Tibial artery (tissue), 4 donors: ENCODE measurements at regions not wholly inside any gene's neighbourhood (a gene's known extent, or its start where the extent isn't known, plus 50 kb on each side); places are given as distances from the start of the nearest gene placed in this dataset.

ENCODE experiments used
- DNase-seq, 2 donors: peaks; one replicate each; pipeline ENCODE4 v3.0.0-alpha.2; 2019
- H3K27ac ChIP-seq, 2 donors: fragments of 200-600 bp; sonication (generic) in 1 of 2; 1 replicate in 1 of 2; 2 replicates in 1 of 2; pipeline ENCODE4 v1.5.1; 2018 to 2019; ENCODE audit warnings: mild to moderate bottlenecking in 1 of 2
- H3K27me3 ChIP-seq, 2 donors: fragments of 200-600 bp; sonication (generic) in 1 of 2; one replicate each; pipeline versions ENCODE4 v1.5.1 to v1.6.0; 2016 to 2019
- H3K36me3 ChIP-seq, 3 donors: fragments of 200-600 bp; sonication (generic) in 2 of 3; one replicate each; pipeline ENCODE4 v1.5.1; 2016 to 2019; ENCODE audit warnings: mild to moderate bottlenecking in 2 of 3
- H3K4me1 ChIP-seq, 4 donors: fragments of 200-600 bp; sonication (generic) in 2 of 4; 1 replicate in 3 of 4; 2 replicates in 1 of 4; pipeline ENCODE4 v1.5.1; 2016 to 2019
- H3K4me3 ChIP-seq, 2 donors: fragments of 200-600 bp; sonication (generic) in 1 of 2; 1 replicate in 1 of 2; 2 replicates in 1 of 2; pipeline ENCODE4 v1.5.1; 2018 to 2019; ENCODE audit warnings: mild to moderate bottlenecking in 2 of 2
- H3K9me3 ChIP-seq, 3 donors: fragments of 200-600 bp; sonication (generic) in 1 of 3; one replicate each; pipeline ENCODE4 v1.5.1; 2016 to 2019
- intact Hi-C: fragments of 100-400 bp; cut with DNase I; formaldehyde crosslinking; loops from one replicate; pipeline ENCODE4 v1.15.0; 2023; ENCODE audit warnings: low total_unique reads
- TF ChIP-seq, protein P1 (sequence below), 2 experiments: fragments of 200-600 bp in 1 of 2; fragments of 450-650 bp in 1 of 2; IDR thresholded peaks; one replicate each; pipeline ENCODE4 v1.5.1; 2017 to 2019; ENCODE audit warnings: antibody characterized with exemption in 2 of 2, mild to moderate bottlenecking in 1 of 2, moderate library complexity in 1 of 2

DNA sequence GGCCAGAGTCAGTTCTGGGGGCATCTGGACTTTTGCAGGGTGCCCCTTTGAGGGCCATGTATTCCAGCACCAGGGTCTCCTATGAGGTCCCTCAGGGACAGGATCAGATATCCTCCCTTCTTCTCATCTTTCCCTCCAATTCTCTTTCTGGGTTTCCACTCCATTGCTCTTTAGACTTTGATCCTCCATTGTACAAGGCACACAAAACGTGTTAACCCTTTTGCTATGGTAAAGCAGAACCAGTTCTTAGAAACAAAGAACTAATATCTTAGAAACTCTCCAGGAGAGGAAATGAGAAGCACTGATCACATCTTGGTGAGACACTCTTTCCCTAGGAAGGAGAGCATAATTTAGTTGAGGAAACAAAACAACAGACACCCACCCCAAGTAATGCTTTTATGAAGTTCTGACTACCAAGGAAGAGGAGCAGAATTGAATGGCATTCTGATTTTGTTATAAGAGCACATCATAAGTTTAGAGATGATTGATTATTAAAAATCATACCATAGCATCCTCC is 200.7 kb upstream of the NPY2R start:
- Histone ChIP-seq H3K4me1 (peaks cover 0 to 9% (median 0%) of the 10 kb centered on the region in 4 donors), H3K27me3 (no peaks in the 10 kb centered on the region), H3K27ac (no peak overlapping the region), H3K9me3 (no peaks in the 10 kb centered on the region), H3K36me3 (no peaks in the 10 kb centered on the region), H3K4me3 (no peak overlapping the region)
- no peak for DNase-seq
- TF ChIP-seq, protein P1, sequence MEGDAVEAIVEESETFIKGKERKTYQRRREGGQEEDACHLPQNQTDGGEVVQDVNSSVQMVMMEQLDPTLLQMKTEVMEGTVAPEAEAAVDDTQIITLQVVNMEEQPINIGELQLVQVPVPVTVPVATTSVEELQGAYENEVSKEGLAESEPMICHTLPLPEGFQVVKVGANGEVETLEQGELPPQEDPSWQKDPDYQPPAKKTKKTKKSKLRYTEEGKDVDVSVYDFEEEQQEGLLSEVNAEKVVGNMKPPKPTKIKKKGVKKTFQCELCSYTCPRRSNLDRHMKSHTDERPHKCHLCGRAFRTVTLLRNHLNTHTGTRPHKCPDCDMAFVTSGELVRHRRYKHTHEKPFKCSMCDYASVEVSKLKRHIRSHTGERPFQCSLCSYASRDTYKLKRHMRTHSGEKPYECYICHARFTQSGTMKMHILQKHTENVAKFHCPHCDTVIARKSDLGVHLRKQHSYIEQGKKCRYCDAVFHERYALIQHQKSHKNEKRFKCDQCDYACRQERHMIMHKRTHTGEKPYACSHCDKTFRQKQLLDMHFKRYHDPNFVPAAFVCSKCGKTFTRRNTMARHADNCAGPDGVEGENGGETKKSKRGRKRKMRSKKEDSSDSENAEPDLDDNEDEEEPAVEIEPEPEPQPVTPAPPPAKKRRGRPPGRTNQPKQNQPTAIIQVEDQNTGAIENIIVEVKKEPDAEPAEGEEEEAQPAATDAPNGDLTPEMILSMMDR (IDR thresholded peaks at IDR 0.05) = no peak
- intact Hi-C loops = no loop called here

- Histone ChIP-seq H3K27ac (no peak overlapping the region), H3K27me3 (no peaks in the 10 kb centered on the region), H3K4me1 (peaks cover 0 to 9% (median 0%) of the 10 kb centered on the region in 4 donors), H3K36me3 (no peaks in the 10 kb centered on the region), H3K9me3 (no peaks in the 10 kb centered on the region), H3K4me3 (no peak overlapping the region)
- no peak for DNase-seq
- TF ChIP-seq, protein P1 (IDR thresholded peaks at IDR 0.05) = no peak
- intact Hi-C loops = no loop called here
These were observed 200.0 kb upstream of the NPY2R start for GRCh38 chr4:155008389-155008788.

DNA sequence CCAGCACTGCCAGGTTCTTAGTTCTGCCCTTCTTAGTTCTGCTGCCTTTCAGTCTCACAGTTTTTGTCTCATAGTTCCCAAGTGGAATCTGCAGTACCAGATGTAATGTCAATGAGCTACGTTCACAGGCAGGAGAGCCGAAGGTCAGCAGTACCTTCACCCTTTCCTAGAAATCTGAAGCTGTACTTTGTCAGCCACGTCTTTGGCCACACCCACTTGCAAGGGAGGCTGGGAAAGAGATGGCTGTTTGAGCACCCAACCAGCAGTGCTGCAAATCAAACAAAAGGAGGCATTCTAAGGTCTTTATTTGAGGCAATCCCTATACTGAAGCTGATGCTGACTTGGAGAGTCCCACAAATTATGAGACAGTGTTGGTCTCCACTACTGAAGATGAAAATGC is 199.1 kb upstream of the NPY2R start:
- Histone ChIP-seq H3K9me3 (no peaks in the 10 kb centered on the region), H3K27ac (no peak overlapping the region), H3K36me3 (no peaks in the 10 kb centered on the region), H3K27me3 (no peaks in the 10 kb centered on the region), H3K4me1 (peaks cover 0 to 9% (median 0%) of the 10 kb centered on the region in 4 donors), H3K4me3 (no peak overlapping the region)
- intact Hi-C loops = no loop called here
- TF ChIP-seq, protein P1 (IDR thresholded peaks at IDR 0.05) = no peak
- DNase-seq = no peak

GRCh38 chr4:155010376-155010775 is 198.1 kb upstream of the NPY2R start:
- H3K4me1 ChIP-seq = peaks cover 0 to 9% (median 0%) of the 10 kb centered on the region in 4 donors
- DNase-seq = no peak
- no peak overlapping the region for H3K4me3 ChIP-seq
- intact Hi-C loops = no loop called here
- H3K27ac ChIP-seq = no peak overlapping the region
- H3K36me3 ChIP-seq = no peaks in the 10 kb centered on the region
- TF ChIP-seq, protein P1 (IDR thresholded peaks at IDR 0.05) = no peak
- H3K27me3 ChIP-seq = no peaks in the 10 kb centered on the region
- no peaks in the 10 kb centered on the region for H3K9me3 ChIP-seq

DNA sequence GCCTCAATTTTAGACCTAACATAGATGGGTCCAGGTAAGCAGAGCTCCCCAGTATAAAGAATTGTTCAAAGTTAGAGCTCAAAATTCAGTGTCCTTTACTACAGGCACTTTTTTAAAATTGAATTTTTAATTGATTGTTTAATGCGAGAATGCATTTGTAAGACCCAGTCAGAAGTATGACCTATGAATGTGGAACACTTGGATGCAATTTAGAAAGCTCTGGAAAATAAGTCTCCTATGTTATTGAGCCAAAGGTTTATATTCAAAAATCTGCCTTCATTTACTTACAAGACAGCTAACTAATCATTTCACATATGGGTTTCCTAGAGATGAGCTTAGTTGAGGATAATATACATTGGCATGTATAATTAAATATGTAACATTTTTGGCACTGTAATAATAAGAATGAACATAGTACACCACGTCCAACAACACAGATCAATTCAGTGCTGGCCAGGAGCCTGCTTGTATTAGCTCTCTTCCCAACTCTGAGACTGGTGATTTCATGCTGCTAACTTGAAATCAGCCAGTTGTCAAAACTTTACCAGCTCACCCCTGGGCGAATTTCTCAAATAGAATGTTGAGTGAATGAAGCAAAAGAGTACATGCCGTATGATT is 197.2 kb upstream of the NPY2R start:
- intact Hi-C loops = no loop called here
- no peak overlapping the region for H3K4me3 ChIP-seq
- H3K4me1 ChIP-seq = peaks cover 0 to 9% (median 0%) of the 10 kb centered on the region in 4 donors
- H3K36me3 ChIP-seq = no peaks in the 10 kb centered on the region
- H3K9me3 ChIP-seq = no peaks in the 10 kb centered on the region
- no peak for DNase-seq
- H3K27me3 ChIP-seq = no peaks in the 10 kb centered on the region
- H3K27ac ChIP-seq = peak overlapping the region in 1 of 2 donors; percentile 4
- TF ChIP-seq, protein P1 (IDR thresholded peaks at IDR 0.05) = no peak
